Chondrocyte (in vitro differentiated cells): ENCODE measurements at regions not wholly inside any gene's neighbourhood (a gene's known extent, or its start where the extent isn't known, plus 50 kb on each side); places are given as distances from the start of the nearest gene placed in this dataset.
"Not testable (repeated sequence)": the region's sequence is repeated elsewhere in the genome, so short reads cannot be mapped to it uniquely, and the experiment has no call there.

ENCODE experiments used
- DNase-seq: peaks from one replicate; pipeline ENCODE4 v3.0.0; 2021; ENCODE audit warnings: mixed read lengths, low spot score
- H3K27ac Mint-ChIP-seq: one replicate; pipeline ENCODE4 v1.8.0; 2021; ENCODE audit warnings: mild to moderate bottlenecking, moderate library complexity, mixed read lengths; ENCODE audit not compliant: unreplicated experiment
- H3K27me3 Mint-ChIP-seq: 2 replicates; pipeline ENCODE4 v1.8.0; 2021; ENCODE audit warnings: low read depth, mixed read lengths
- H3K36me3 Mint-ChIP-seq: 2 replicates; pipeline ENCODE4 v1.8.0; 2021; ENCODE audit warnings: low read depth, mixed read lengths
- H3K4me1 Mint-ChIP-seq: 2 replicates; pipeline ENCODE4 v1.8.0; 2021; ENCODE audit warnings: low read depth, mild to moderate bottlenecking, mixed read lengths
- H3K4me3 Mint-ChIP-seq: one replicate; pipeline ENCODE4 v1.8.0; 2021; ENCODE audit warnings: mild to moderate bottlenecking, moderate library complexity, mixed read lengths; ENCODE audit not compliant: unreplicated experiment
- H3K9me3 Mint-ChIP-seq: 2 replicates; pipeline ENCODE4 v1.8.0; 2021; ENCODE audit warnings: low read depth, mixed read lengths
- CTCF ChIP-seq: fragments of 200-600 bp; sonication (generic); IDR thresholded peaks from 2 replicates; pipeline ENCODE4 v1.5.0; 2021; ENCODE audit warnings: antibody characterized with exemption, mild to moderate bottlenecking, moderate library complexity

GRCh38 chr12:75943730-75944096 lies 87.9 kb downstream of the PHLDA1 start:
- H3K36me3 Mint-ChIP-seq: no peaks in the 10 kb centered on the region
- H3K27me3 Mint-ChIP-seq: no peaks in the 10 kb centered on the region
- DNase-seq: no peak
- no peak for TF ChIP-seq CTCF
- H3K4me1 Mint-ChIP-seq: peaks cover 15% of the 10 kb centered on the region
- H3K9me3 Mint-ChIP-seq: no peaks in the 10 kb centered on the region
- H3K27ac Mint-ChIP-seq: peak overlapping the region; percentile 80
- H3K4me3 Mint-ChIP-seq: no peak overlapping the region

GRCh38 chr12:75941661-75942060 lies 89.9 kb downstream of the PHLDA1 start:
- not testable (repeated sequence) for H3K27ac Mint-ChIP-seq, H3K4me3 Mint-ChIP-seq
- peaks cover 15% of the 10 kb centered on the region for H3K4me1 Mint-ChIP-seq

GRCh38 chr12:75939016-75939642 lies 92.4 kb downstream of the PHLDA1 start:
- Mint-ChIP-seq H3K27ac (no peak overlapping the region), H3K36me3 (no peaks in the 10 kb centered on the region), H3K4me1 (peaks cover 14% of the 10 kb centered on the region), H3K4me3 (no peak overlapping the region), H3K9me3 (no peaks in the 10 kb centered on the region), H3K27me3 (no peaks in the 10 kb centered on the region)
- no peak for DNase-seq
- no peak for TF ChIP-seq CTCF

More at GRCh38 chr12:75941661-75942060, 89.9 kb downstream of the PHLDA1 start:
- not testable (repeated sequence) for H3K9me3 Mint-ChIP-seq, DNase-seq, H3K36me3 Mint-ChIP-seq, H3K27me3 Mint-ChIP-seq

GRCh38 chr12:75938189-75938588 lies 93.4 kb downstream of the PHLDA1 start:
- H3K27ac Mint-ChIP-seq: no peak overlapping the region
- no peaks in the 10 kb centered on the region for H3K27me3 Mint-ChIP-seq
- no peaks in the 10 kb centered on the region for H3K9me3 Mint-ChIP-seq
- H3K36me3 Mint-ChIP-seq: no peaks in the 10 kb centered on the region
- TF ChIP-seq CTCF: no peak
- DNase-seq: no peak
- no peak overlapping the region for H3K4me3 Mint-ChIP-seq
- peaks cover 8% of the 10 kb centered on the region for H3K4me1 Mint-ChIP-seq

GRCh38 chr12:75937486-75937885 lies 94.1 kb downstream of the PHLDA1 start:
- no peak for TF ChIP-seq CTCF

More at GRCh38 chr12:75937486-75937885, 94.1 kb downstream of the PHLDA1 start:
- H3K4me3 Mint-ChIP-seq: no peak overlapping the region
- H3K9me3 Mint-ChIP-seq: no peaks in the 10 kb centered on the region
- peaks cover 8% of the 10 kb centered on the region for H3K4me1 Mint-ChIP-seq
- no peak for DNase-seq
- no peak overlapping the region for H3K27ac Mint-ChIP-seq
- no peaks in the 10 kb centered on the region for H3K27me3 Mint-ChIP-seq
- H3K36me3 Mint-ChIP-seq: no peaks in the 10 kb centered on the region
